COLO829 (cell line): ENCODE measurements at regions not wholly inside any gene's neighbourhood (a gene's known extent, or its start where the extent isn't known, plus 50 kb on each side); places are given as distances from the start of the nearest gene placed in this dataset.
A peak's percentile ranks its signal among the peaks of the same experiment; 100 is the strongest.
"Not testable (repeated sequence)": the region's sequence is repeated elsewhere in the genome, so short reads cannot be mapped to it uniquely, and the experiment has no call there.

Experiments used
- DNase-seq: peaks from one replicate; pipeline ENCODE4 v3.0.0; 2012; ENCODE audit warnings: low spot score

- DNase-seq, result no peak
Measured at GRCh38 chr18:39500306-39500705, 1934.7 kb upstream of the CELF4 start.

- no peak for DNase-seq
Measured at GRCh38 chr18:39497821-39498220, 1932.2 kb upstream of the CELF4 start.

GRCh38 chr18:39496986-39497385 is 1931.4 kb upstream of the CELF4 start:
- no peak for DNase-seq

GRCh38 chr18:39494211-39494896 is 1928.8 kb upstream of the CELF4 start:
- no peak for DNase-seq

GRCh38 chr18:39491408-39491807 is 1925.8 kb upstream of the CELF4 start:
- no peak for DNase-seq

GRCh38 chr18:39489431-39489830 is 1923.8 kb upstream of the CELF4 start:
- DNase-seq, result no peak

- DNase-seq, result no peak
Measured at GRCh38 chr18:39487932-39488331, 1922.3 kb upstream of the CELF4 start.

- no peak for DNase-seq
Measured at GRCh38 chr18:39486268-39486667, 1920.7 kb upstream of the CELF4 start.

GRCh38 chr18:39485696-39486095 is 1920.1 kb upstream of the CELF4 start:
- no peak for DNase-seq

GRCh38 chr18:39481281-39481680 is 1915.7 kb upstream of the CELF4 start:
- DNase-seq, result no peak

GRCh38 chr18:39480494-39481195 is 1915.0 kb upstream of the CELF4 start:
- DNase-seq, result no peak

- DNase-seq, result no peak
Measured at GRCh38 chr18:39464006-39464405, 1898.4 kb upstream of the CELF4 start.

- DNase-seq, result no peak
Measured at GRCh38 chr18:39462436-39462835, 1896.8 kb upstream of the CELF4 start.

- no peak for DNase-seq
Measured at GRCh38 chr18:39460136-39460535, 1894.5 kb upstream of the CELF4 start.

GRCh38 chr18:39455285-39455684 is 1889.7 kb upstream of the CELF4 start:
- peak; percentile 35 for DNase-seq

- DNase-seq, result no peak
Measured at GRCh38 chr18:39454866-39455265, 1889.3 kb upstream of the CELF4 start.

- DNase-seq, result no peak
Measured at GRCh38 chr18:39453882-39454281, 1888.3 kb upstream of the CELF4 start.

- DNase-seq, result no peak
Measured at GRCh38 chr18:39453356-39453755, 1887.8 kb upstream of the CELF4 start.

- DNase-seq, result no peak
Measured at GRCh38 chr18:39450958-39451357, 1885.4 kb upstream of the CELF4 start.

GRCh38 chr18:39449566-39449965 is 1884.0 kb upstream of the CELF4 start:
- DNase-seq, result no peak

GRCh38 chr18:39448942-39449341 is 1883.3 kb upstream of the CELF4 start:
- DNase-seq, result no peak

- not testable (repeated sequence) for DNase-seq
Measured at GRCh38 chr18:39444957-39445356, 1879.4 kb upstream of the CELF4 start.

GRCh38 chr18:39441648-39442047 is 1876.0 kb upstream of the CELF4 start:
- DNase-seq, result no peak

- DNase-seq, result no peak
Measured at GRCh38 chr18:39435996-39436395, 1870.4 kb upstream of the CELF4 start.
